Activated B cell treated with CpG ODN at 0.5 μM for 24 hours (primary cell): ENCODE measurements at regions not wholly inside any gene's neighbourhood (a gene's known extent, or its start where the extent isn't known, plus 50 kb on each side); places are given as distances from the start of the nearest gene placed in this dataset.

Experiments used
- ATAC-seq: fragments of 200-7000 bp; cut with Tn5 transposase; one replicate; pipeline ENCODE4 v1.10.0; 2021; ENCODE audit warnings: low read depth, mild to moderate bottlenecking, moderate library complexity
- CTCF ChIA-PET: fragments of 350-600 bp; sonication (Branson Sonifier 250); formaldehyde crosslinking; loops from one replicate; lab custom pipeline; 2021; ENCODE audit warnings: antibody characterized with exemption; lab: Charles Lee
- POLR2A ChIA-PET: fragments of 350-600 bp; sonication (Branson Sonifier 250); formaldehyde crosslinking; loops from one replicate; lab custom pipeline; 2021; ENCODE audit warnings: antibody characterized with exemption; lab: Charles Lee
- DNase-seq: peaks from one replicate; pipeline ENCODE4 v3.0.0; 2022
- H3K27ac Mint-ChIP-seq: one replicate; pipeline ENCODE4 v1.8.0; 2020; ENCODE audit warnings: mixed read lengths
- H3K27me3 Mint-ChIP-seq: one replicate; pipeline ENCODE4 v1.8.0; 2021; ENCODE audit warnings: mixed read lengths
- H3K36me3 Mint-ChIP-seq: one replicate; pipeline ENCODE4 v1.8.0; 2021; ENCODE audit warnings: low read depth, mixed read lengths
- H3K4me1 Mint-ChIP-seq: one replicate; pipeline ENCODE4 v1.8.0; 2021; ENCODE audit warnings: mixed read lengths
- H3K4me3 Mint-ChIP-seq: one replicate; pipeline ENCODE4 v1.8.0; 2020; ENCODE audit warnings: mild to moderate bottlenecking, mixed read lengths
- H3K9me3 Mint-ChIP-seq: one replicate; pipeline ENCODE4 v1.8.0; 2020; ENCODE audit warnings: mixed read lengths
- CTCF ChIP-seq: fragments of 200-600 bp; IDR thresholded peaks from one replicate; pipeline ENCODE4 v1.8.0; 2022; ENCODE audit warnings: antibody characterized with exemption, mild to moderate bottlenecking
- intact Hi-C: fragments of 100-400 bp; cut with micrococcal nuclease; formaldehyde crosslinking; loops from one replicate; pipeline ENCODE4 v1.15.1; 2024

GRCh38 chr4:85152480-85152879 lies 186.0 kb upstream of the WDFY3 start:
- intact Hi-C loops: no loop called here
- CTCF ChIA-PET: interaction anchor here (1.7 kb wide), 1 partner anchor 595 kb away, joined by 8 read pairs; no protein-coding TSS in a partner anchor
- H3K27me3 Mint-ChIP-seq: no peaks in the 10 kb centered on the region

GRCh38 chr4:85153221-85153620 lies 186.7 kb upstream of the WDFY3 start:
- ATAC-seq: no peak

More at GRCh38 chr4:85152480-85152879, 186.0 kb upstream of the WDFY3 start:
- no peaks in the 10 kb centered on the region for H3K36me3 Mint-ChIP-seq
- H3K9me3 Mint-ChIP-seq: no peaks in the 10 kb centered on the region
- ATAC-seq: no peak
- no peak for DNase-seq
- H3K4me3 Mint-ChIP-seq: no peak overlapping the region
- POLR2A ChIA-PET: no interaction called here
- no peak overlapping the region for H3K27ac Mint-ChIP-seq
- no peak for TF ChIP-seq CTCF
- H3K4me1 Mint-ChIP-seq: peaks cover 5% of the 10 kb centered on the region

GRCh38 chr4:85154591-85154990 lies 188.1 kb upstream of the WDFY3 start:
- CTCF ChIA-PET: no interaction called here
- no peak for TF ChIP-seq CTCF
- DNase-seq (no peak), ATAC-seq (no peak)
- intact Hi-C loops: no loop called here
- H3K27ac Mint-ChIP-seq: no peak overlapping the region
- H3K4me3 Mint-ChIP-seq: no peak overlapping the region
- POLR2A ChIA-PET: no interaction called here
- no peaks in the 10 kb centered on the region for H3K4me1 Mint-ChIP-seq
- H3K36me3 Mint-ChIP-seq: no peaks in the 10 kb centered on the region
- no peaks in the 10 kb centered on the region for H3K27me3 Mint-ChIP-seq
- no peaks in the 10 kb centered on the region for H3K9me3 Mint-ChIP-seq

More at GRCh38 chr4:85153221-85153620, 186.7 kb upstream of the WDFY3 start:
- no peak overlapping the region for H3K27ac Mint-ChIP-seq
- ChIA-PET POLR2A (no interaction called here), CTCF (interaction anchor here (1.7 kb wide), 1 partner anchor 595 kb away, joined by 8 read pairs; no protein-coding TSS in a partner anchor)
- no peaks in the 10 kb centered on the region for H3K36me3 Mint-ChIP-seq
- intact Hi-C loops: no loop called here
- DNase-seq: no peak
- no peak overlapping the region for H3K4me3 Mint-ChIP-seq
- no peaks in the 10 kb centered on the region for H3K4me1 Mint-ChIP-seq
- H3K9me3 Mint-ChIP-seq: no peaks in the 10 kb centered on the region
- TF ChIP-seq CTCF: no peak
- H3K27me3 Mint-ChIP-seq: no peaks in the 10 kb centered on the region

GRCh38 chr4:85165808-85166207 lies 199.3 kb upstream of the WDFY3 start:
- H3K9me3 Mint-ChIP-seq: no peaks in the 10 kb centered on the region
- peaks cover 3% of the 10 kb centered on the region for H3K4me1 Mint-ChIP-seq
- intact Hi-C loops: no loop called here
- no peaks in the 10 kb centered on the region for H3K36me3 Mint-ChIP-seq
- H3K27me3 Mint-ChIP-seq: peaks cover 4% of the 10 kb centered on the region
- ChIA-PET CTCF (interaction anchor here (0.9 kb wide), 1 partner anchor 582 kb away, joined by 3 read pairs; no protein-coding TSS in a partner anchor), POLR2A (no interaction called here)
- no peak overlapping the region for H3K27ac Mint-ChIP-seq
- TF ChIP-seq CTCF: no peak
- DNase-seq (no peak), ATAC-seq (no peak)
- no peak overlapping the region for H3K4me3 Mint-ChIP-seq

- ATAC-seq: no peak
- no peak for TF ChIP-seq CTCF
- intact Hi-C loops: no loop called here
- CTCF ChIA-PET: interaction anchor here (0.9 kb wide), 1 partner anchor 582 kb away, joined by 3 read pairs; no protein-coding TSS in a partner anchor
- Mint-ChIP-seq H3K9me3 (no peaks in the 10 kb centered on the region), H3K27me3 (peaks cover 4% of the 10 kb centered on the region), H3K36me3 (no peaks in the 10 kb centered on the region), H3K27ac (no peak overlapping the region), H3K4me3 (no peak overlapping the region), H3K4me1 (peaks cover 3% of the 10 kb centered on the region)
- POLR2A ChIA-PET: no interaction called here
- no peak for DNase-seq
Observed at GRCh38 chr4:85166318-85166717, 199.8 kb upstream of the WDFY3 start.
